HCT116 (cell line): ENCODE measurements at regions not wholly inside any gene's neighbourhood (a gene's known extent, or its start where the extent isn't known, plus 50 kb on each side); places are given as distances from the start of the nearest gene placed in this dataset.

Source experiments
- ATAC-seq: fragments of 200-7000 bp; cut with Tn5 transposase; 2 replicates; pipeline ENCODE4 v1.9.1; 2020; ENCODE audit warnings: mild to moderate bottlenecking, moderate library complexity
- BruUV-seq: library from RNA; stranded (reverse); fragments of 400-500 nt; replicated peaks from 2 replicates; lab custom pipeline; 2021; lab: Mats Ljungman, UMichigan
- CTCF ChIA-PET: fragments of 300-600 bp; sonication (Branson Sonifier 250); formaldehyde crosslinking; loops from one replicate; lab custom pipeline; 2021; ENCODE audit warnings: antibody characterized with exemption; lab: Charles Lee
- POLR2A ChIA-PET: fragments of 300-600, 350-600 bp; sonication (Branson Sonifier 250); formaldehyde crosslinking; loops from one replicate; lab custom pipeline; 2021; ENCODE audit warnings: antibody characterized with exemption; lab: Charles Lee
- RAD21 ChIA-PET, 2 experiments: fragments of 300-600 bp; sonication (Branson Sonifier 250); formaldehyde crosslinking; loops; one replicate each; lab custom pipeline; 2023; ENCODE audit warnings: low total read pairs in 2 of 2; ENCODE audit not compliant: uncharacterized antibody in 2 of 2, unreplicated experiment in 2 of 2, low non-redundant PET in 1 of 2; lab: Charles Lee
- DNase-seq: peaks from one replicate; pipeline ENCODE4 v3.0.0-alpha.2; 2010; ENCODE audit warnings: low read depth, low spot score
- H2AFZ ChIP-seq: fragments of 200-600 bp; shearing (Covaris generic), sonication (generic); 2 replicates; pipeline ENCODE4 v1.6.1; 2017; ENCODE audit warnings: low read depth, mixed run types, mixed read lengths, antibody characterized with exemption, low read length; ENCODE audit not compliant: poor library complexity, severe bottlenecking
- H3K27ac ChIP-seq: 2 replicates; pipeline ENCODE4 v1.5.1; 2012; ENCODE audit warnings: low read depth, low read length
- H3K27me3 ChIP-seq: fragments of 200-600 bp; sonication (generic); 2 replicates; pipeline ENCODE4 v1.6.1; 2016; ENCODE audit warnings: mixed run types, low read length, mixed read lengths; ENCODE audit not compliant: insufficient read depth
- H3K36me3 ChIP-seq, 2 experiments: fragments of 200-500 bp in 1 of 2; fragments of 200-600 bp in 1 of 2; sonication (Bioruptor generic) in 1 of 2; sonication (generic) in 1 of 2; 2 replicates each; pipeline versions ENCODE4 v1.5.1 to v1.6.1; 2014 to 2016; ENCODE audit warnings: low read length in 2 of 2, inconsistent platforms in 1 of 2, mixed read lengths in 1 of 2, mixed run types in 1 of 2; ENCODE audit not compliant: insufficient read depth in 2 of 2, control insufficient read depth in 1 of 2
- H3K4me1 ChIP-seq, 2 experiments: fragments of 200-600 bp in 1 of 2; sonication (generic) in 1 of 2; 2 replicates each; pipeline versions ENCODE4 v1.5.1 to v1.6.1; 2012 to 2017; ENCODE audit warnings: low read length in 2 of 2, inconsistent platforms in 1 of 2, mild to moderate bottlenecking in 1 of 2, mixed read lengths in 1 of 2, mixed run types in 1 of 2, moderate library complexity in 1 of 2; ENCODE audit not compliant: insufficient read depth in 2 of 2, control insufficient read depth in 1 of 2
- H3K4me2 ChIP-seq: fragments of 200-600 bp; sonication (generic); 2 replicates; pipeline ENCODE4 v1.6.1; 2017; ENCODE audit warnings: mixed run types, low read length, mixed read lengths
- H3K4me3 ChIP-seq, 2 experiments: fragments of 200-600 bp in 1 of 2; sonication (generic) in 1 of 2; replicated peaks in 1 of 2; 2 replicates each; pipeline ENCODE4 v1.5.1; 2011 to 2016; ENCODE audit warnings: low read length in 2 of 2, control low read depth in 1 of 2, low read depth in 1 of 2, mild to moderate bottlenecking in 1 of 2, mixed read lengths in 1 of 2, mixed run types in 1 of 2
- H3K79me2 ChIP-seq: fragments of 200-600 bp; sonication (generic); 2 replicates; pipeline ENCODE4 v1.6.1; 2017; ENCODE audit warnings: mild to moderate bottlenecking, mixed run types, low read length, moderate library complexity, mixed read lengths; ENCODE audit not compliant: insufficient read depth
- H3K9ac ChIP-seq: fragments of 200-600 bp; sonication (generic); 2 replicates; pipeline ENCODE4 v1.6.1; 2016; ENCODE audit warnings: low read length, mixed read lengths
- H3K9me2 ChIP-seq: fragments of 200-600 bp; sonication (generic), shearing (Covaris generic); 2 replicates; pipeline ENCODE4 v1.6.1; 2017; ENCODE audit warnings: mixed run types, mild to moderate bottlenecking, moderate library complexity; ENCODE audit not compliant: insufficient read depth
- H3K9me3 ChIP-seq, 2 experiments: fragments of 200-500 bp in 1 of 2; fragments of 200-600 bp in 1 of 2; sonication (Bioruptor generic) in 1 of 2; sonication (generic) in 1 of 2; 2 replicates each; pipeline ENCODE4 v1.6.1; 2014 to 2017; ENCODE audit warnings: low read length in 2 of 2, mixed read lengths in 2 of 2, inconsistent platforms in 1 of 2, low read depth in 1 of 2, mild to moderate bottlenecking in 1 of 2, mixed run types in 1 of 2, moderate library complexity in 1 of 2; ENCODE audit not compliant: control insufficient read depth in 1 of 2, insufficient read depth in 1 of 2
- H4K20me1 ChIP-seq: fragments of 200-600 bp; sonication (generic), shearing (Covaris generic); 2 replicates; pipeline ENCODE4 v1.6.1; 2017; ENCODE audit warnings: mixed run types, mild to moderate bottlenecking, moderate library complexity; ENCODE audit not compliant: insufficient read depth
- EGR1 ChIP-seq: IDR thresholded peaks from 2 replicates; pipeline ENCODE4 v1.6.1; 2012; ENCODE audit warnings: low read depth
- ELF1 ChIP-seq: IDR thresholded peaks from 2 replicates; pipeline ENCODE4 v1.6.1; 2012; ENCODE audit warnings: low read depth, borderline replicate concordance
- FOSL1 ChIP-seq: IDR thresholded peaks from 2 replicates; pipeline ENCODE4 v1.6.1; 2012; ENCODE audit warnings: low read depth
- POLR2A ChIP-seq: IDR thresholded peaks from 2 replicates; pipeline ENCODE4 v1.7.0; 2011; ENCODE audit warnings: borderline replicate concordance; ENCODE audit not compliant: insufficient read depth, insufficient read length; ENCODE audit errors: extremely low read depth
- SIN3A ChIP-seq: IDR thresholded peaks from 2 replicates; pipeline ENCODE4 v1.6.1; 2012; ENCODE audit warnings: low read depth
- YY1 ChIP-seq: IDR thresholded peaks from 2 replicates; pipeline ENCODE4 v1.6.1; 2011; ENCODE audit warnings: low read length, low read depth, moderate library complexity, mild to moderate bottlenecking; ENCODE audit not compliant: insufficient replicate concordance; ENCODE audit errors: extremely low read depth
- ZBTB33 ChIP-seq: IDR thresholded peaks from 2 replicates; pipeline ENCODE4 v1.6.1; 2011; ENCODE audit warnings: mild to moderate bottlenecking, low read length, moderate library complexity; ENCODE audit not compliant: insufficient replicate concordance; ENCODE audit errors: extremely low read depth
- ZFX ChIP-seq: fragments of 450-650 bp; IDR thresholded peaks from 2 replicates; pipeline ENCODE4 v1.6.1; 2017
- ZNF274 ChIP-seq: fragments of 200-500 bp; sonication (Bioruptor generic); IDR thresholded peaks from 2 replicates; pipeline ENCODE4 v1.6.1; 2014; ENCODE audit warnings: mild to moderate bottlenecking, low read depth, low read length, inconsistent platforms
- intact Hi-C: fragments of 100-400 bp; cut with micrococcal nuclease; formaldehyde crosslinking; loops from 2 replicates; pipeline ENCODE4 v1.10.0; 2022
- TF ChIP-seq, protein P1 (sequence below), 3 experiments: fragments of 200-600 bp in 1 of 3; sonication (generic) in 1 of 3; IDR thresholded peaks in 2 of 3; conservative IDR thresholded peaks in 1 of 3; 2 replicates each; pipeline ENCODE4 v1.5.1; 2012 to 2017; ENCODE audit warnings: low read depth in 2 of 3, low read length in 2 of 3, antibody characterized with exemption in 1 of 3, borderline replicate concordance in 1 of 3, control low read depth in 1 of 3, mild to moderate bottlenecking in 1 of 3, mixed read lengths in 1 of 3, mixed run types in 1 of 3, moderate library complexity in 1 of 3; ENCODE audit not compliant: insufficient read depth in 1 of 3
- TF ChIP-seq, protein P2 (sequence below): IDR thresholded peaks from 2 replicates; pipeline ENCODE4 v1.6.1; 2012

DNA sequence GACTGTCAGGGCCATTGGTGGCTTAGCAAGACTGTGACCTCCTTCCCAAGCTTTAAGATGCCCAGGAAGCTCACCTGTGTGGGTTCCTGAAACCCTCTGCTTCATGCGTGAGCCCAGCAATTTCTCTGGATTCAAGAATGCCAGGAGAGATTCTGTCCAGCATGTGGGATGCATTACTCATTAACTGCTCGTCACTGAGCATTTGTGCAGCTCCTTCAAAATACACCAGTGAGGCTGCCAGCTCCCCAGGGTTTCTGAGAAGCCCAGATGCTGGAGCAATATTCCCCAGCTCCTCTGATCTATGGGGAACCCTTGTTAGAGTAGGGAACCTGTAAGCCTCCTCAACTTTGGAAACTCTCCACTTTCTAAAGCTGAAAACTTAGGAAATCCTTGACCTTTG, 126.5 kb downstream of the CHST1 start (continued):
- TF ChIP-seq, protein P1, sequence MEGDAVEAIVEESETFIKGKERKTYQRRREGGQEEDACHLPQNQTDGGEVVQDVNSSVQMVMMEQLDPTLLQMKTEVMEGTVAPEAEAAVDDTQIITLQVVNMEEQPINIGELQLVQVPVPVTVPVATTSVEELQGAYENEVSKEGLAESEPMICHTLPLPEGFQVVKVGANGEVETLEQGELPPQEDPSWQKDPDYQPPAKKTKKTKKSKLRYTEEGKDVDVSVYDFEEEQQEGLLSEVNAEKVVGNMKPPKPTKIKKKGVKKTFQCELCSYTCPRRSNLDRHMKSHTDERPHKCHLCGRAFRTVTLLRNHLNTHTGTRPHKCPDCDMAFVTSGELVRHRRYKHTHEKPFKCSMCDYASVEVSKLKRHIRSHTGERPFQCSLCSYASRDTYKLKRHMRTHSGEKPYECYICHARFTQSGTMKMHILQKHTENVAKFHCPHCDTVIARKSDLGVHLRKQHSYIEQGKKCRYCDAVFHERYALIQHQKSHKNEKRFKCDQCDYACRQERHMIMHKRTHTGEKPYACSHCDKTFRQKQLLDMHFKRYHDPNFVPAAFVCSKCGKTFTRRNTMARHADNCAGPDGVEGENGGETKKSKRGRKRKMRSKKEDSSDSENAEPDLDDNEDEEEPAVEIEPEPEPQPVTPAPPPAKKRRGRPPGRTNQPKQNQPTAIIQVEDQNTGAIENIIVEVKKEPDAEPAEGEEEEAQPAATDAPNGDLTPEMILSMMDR (IDR thresholded peaks at IDR 0.05 in 2 of 3, conservative IDR thresholded peaks at IDR 0.05 in 1 of 3; ENCODE audit: borderline replicate concordance in 1 of 3, insufficient read depth in 1 of 3, low read depth in 2 of 3, low read length in 2 of 3): no peak

- no peaks in the 10 kb centered on the region for H3K9me3 ChIP-seq
- H3K36me3 ChIP-seq: no peaks in the 10 kb centered on the region
- CTCF ChIA-PET: interaction anchor here (0.8 kb wide), 1 partner anchor 233 kb away, joined by 3 read pairs; no protein-coding TSS in a partner anchor
- no peaks in the 10 kb centered on the region for H4K20me1 ChIP-seq
- BruUV-seq: no TSS peak
- ATAC-seq: no peak
- H3K4me1 ChIP-seq: no peaks in the 10 kb centered on the region
- no peaks in the 10 kb centered on the region for H3K9me2 ChIP-seq
- H3K79me2 ChIP-seq: no peaks in the 10 kb centered on the region
- H3K4me2 ChIP-seq: no peak overlapping the region
- H3K4me3 ChIP-seq: no peak overlapping the region
- H3K9ac ChIP-seq: no peak overlapping the region
- DNase-seq: no peak
- H3K27ac ChIP-seq: no peak overlapping the region
- intact Hi-C loops: no loop called here
- TF ChIP-seq ZFX: no peak
- TF ChIP-seq, all 23 proteins: peak for 0
- RAD21 ChIA-PET: no interaction called here
- Histone ChIP-seq H2AFZ (no peak overlapping the region), H3K27me3 (peaks cover 77% of the 10 kb centered on the region)
- POLR2A ChIA-PET: no interaction called here
These were observed 127.1 kb downstream of the CHST1 start for GRCh38 chr11:45538363-45538762.

DNA sequence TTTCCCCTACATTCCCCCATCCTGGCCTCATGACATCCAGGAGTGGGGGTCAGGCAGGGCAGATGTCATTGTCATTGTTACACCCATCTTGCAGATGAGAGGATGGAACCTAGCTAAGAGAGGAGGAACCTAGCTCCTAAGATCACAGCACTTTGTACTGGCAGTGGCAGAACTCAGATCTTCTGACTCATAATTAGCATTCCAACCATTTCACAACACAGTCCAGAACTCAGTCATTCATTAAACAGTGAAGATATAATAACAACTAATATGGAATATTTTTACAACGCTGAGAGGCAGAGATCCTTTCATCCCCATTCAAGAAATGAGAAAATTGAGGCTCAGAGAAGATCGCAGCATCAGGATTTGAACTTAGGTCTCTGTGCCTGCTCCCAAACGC, 127.8 kb downstream of the CHST1 start:
- RAD21 ChIA-PET: no interaction called here
- intact Hi-C loops: no loop called here
- no peak for TF ChIP-seq YY1
- TF ChIP-seq, protein P1 (IDR thresholded peaks at IDR 0.05 in 2 of 3, conservative IDR thresholded peaks at IDR 0.05 in 1 of 3; ENCODE audit: borderline replicate concordance in 1 of 3, insufficient read depth in 1 of 3, low read depth in 2 of 3, low read length in 2 of 3): no peak
- TF ChIP-seq ZFX: no peak
- TF ChIP-seq EGR1: no peak
- no peak for TF ChIP-seq POLR2A
- TF ChIP-seq, protein P2, sequence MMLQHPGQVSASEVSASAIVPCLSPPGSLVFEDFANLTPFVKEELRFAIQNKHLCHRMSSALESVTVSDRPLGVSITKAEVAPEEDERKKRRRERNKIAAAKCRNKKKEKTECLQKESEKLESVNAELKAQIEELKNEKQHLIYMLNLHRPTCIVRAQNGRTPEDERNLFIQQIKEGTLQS: no peak
- no peak for TF ChIP-seq FOSL1
- TF ChIP-seq SIN3A: no peak
- no peak for TF ChIP-seq ZNF274
- no peak for TF ChIP-seq ZBTB33
- no peak for TF ChIP-seq ELF1

More for the DNA sequence above, 127.8 kb downstream of the CHST1 start:
- no peaks in the 10 kb centered on the region for H3K9me3 ChIP-seq
- no peaks in the 10 kb centered on the region for H3K9me2 ChIP-seq
- DNase-seq: no peak
- H3K4me1 ChIP-seq: no peaks in the 10 kb centered on the region
- no peak overlapping the region for H3K4me3 ChIP-seq
- no TSS peak for BruUV-seq
- H3K9ac ChIP-seq: no peak overlapping the region
- no peaks in the 10 kb centered on the region for H3K79me2 ChIP-seq
- ChIA-PET POLR2A (no interaction called here), CTCF (no interaction called here)
- no peak for ATAC-seq
- no peaks in the 10 kb centered on the region for H4K20me1 ChIP-seq
- H3K36me3 ChIP-seq: no peaks in the 10 kb centered on the region
- H2AFZ ChIP-seq: no peak overlapping the region
- peaks cover 78% of the 10 kb centered on the region for H3K27me3 ChIP-seq
- no peak overlapping the region for H3K27ac ChIP-seq
- H3K4me2 ChIP-seq: no peak overlapping the region
